IMR-90 (cell line): ENCODE measurements at regions not wholly inside any gene's neighbourhood (a gene's known extent, or its start where the extent isn't known, plus 50 kb on each side); places are given as distances from the start of the nearest gene placed in this dataset.

Experiments used
- ATAC-seq: fragments of 200-7000 bp; cut with Tn5 transposase; 2 replicates; pipeline ENCODE4 v1.9.1; 2020; ENCODE audit warnings: low read depth, mild to moderate bottlenecking, moderate library complexity
- BruUV-seq: library from RNA; stranded (reverse); fragments of 400-500 nt; replicated peaks from 2 replicates; lab custom pipeline; 2021; lab: Mats Ljungman, UMichigan
- CTCF ChIA-PET: fragments of 300-600 bp; formaldehyde crosslinking; extraction: SDS; loops from one replicate; lab custom pipeline; 2021; ENCODE audit warnings: antibody characterized with exemption; lab: Yijun Ruan, JAX
- POLR2A ChIA-PET: fragments of 300-600 bp; sonication (Branson Sonifier 250); formaldehyde crosslinking; loops from one replicate; lab custom pipeline; 2022; ENCODE audit warnings: antibody characterized with exemption; ENCODE audit not compliant: unreplicated experiment; lab: Charles Lee
- DNase-seq: peaks from one replicate; pipeline ENCODE4 v3.0.0; 2013
- H2AFZ ChIP-seq: replicated peaks from 2 replicates; pipeline ENCODE3; 2013; ENCODE audit warnings: low read length, mild to moderate bottlenecking; ENCODE audit not compliant: poor library complexity
- H2AK5ac ChIP-seq: 2 replicates; pipeline ENCODE4 v1.6.1; 2013; ENCODE audit warnings: low read depth, low read length, inconsistent platforms
- H2AK9ac ChIP-seq: replicated peaks from 2 replicates; pipeline ENCODE3; 2013; ENCODE audit warnings: mild to moderate bottlenecking, low read depth, low read length, moderate library complexity; ENCODE audit not compliant: poor library complexity
- H2BK120ac ChIP-seq: 2 replicates; pipeline ENCODE4 v1.6.1; 2013; ENCODE audit warnings: low read depth, low read length, inconsistent platforms
- H2BK15ac ChIP-seq: 3 replicates; pipeline ENCODE4 v1.6.1; 2013; ENCODE audit warnings: low read depth, low read length, inconsistent platforms
- H2BK20ac ChIP-seq: 2 replicates; pipeline ENCODE4 v1.6.1; 2013; ENCODE audit warnings: low read depth, mild to moderate bottlenecking, inconsistent platforms, low read length, moderate library complexity
- H2BK5ac ChIP-seq: 2 replicates; pipeline ENCODE4 v1.6.1; 2013; ENCODE audit warnings: mild to moderate bottlenecking, low read depth, low read length, inconsistent platforms; ENCODE audit not compliant: poor library complexity, severe bottlenecking
- H3K14ac ChIP-seq: replicated peaks from 2 replicates; pipeline ENCODE4 v1.6.1; 2013; ENCODE audit warnings: low read depth, low read length, inconsistent platforms
- H3K18ac ChIP-seq: 2 replicates; pipeline ENCODE4 v1.6.1; 2013; ENCODE audit warnings: low read depth, low read length, control low read depth
- H3K23ac ChIP-seq: 2 replicates; pipeline ENCODE4 v1.6.1; 2013; ENCODE audit warnings: low read depth, low read length, inconsistent platforms
- H3K27ac ChIP-seq: 2 replicates; pipeline ENCODE4 v1.5.1; 2013; ENCODE audit warnings: mild to moderate bottlenecking, control low read depth, low read length; ENCODE audit not compliant: insufficient read depth
- H3K27me3 ChIP-seq: 2 replicates; pipeline ENCODE4 v1.6.1; 2013; ENCODE audit warnings: low read length; ENCODE audit not compliant: control insufficient read depth, insufficient read depth
- H3K36me3 ChIP-seq: 2 replicates; pipeline ENCODE4 v1.6.1; 2013; ENCODE audit warnings: low read length, mixed read lengths; ENCODE audit not compliant: control insufficient read depth, insufficient read depth
- H3K4ac ChIP-seq: 2 replicates; pipeline ENCODE4 v1.6.1; 2013; ENCODE audit warnings: low read depth, low read length, inconsistent platforms
- H3K4me1 ChIP-seq: 2 replicates; pipeline ENCODE4 v1.6.1; 2013; ENCODE audit warnings: low read length, mixed read lengths; ENCODE audit not compliant: control insufficient read depth, insufficient read depth
- H3K4me2 ChIP-seq: 2 replicates; pipeline ENCODE4 v1.6.1; 2013; ENCODE audit warnings: low read depth, mild to moderate bottlenecking, control low read depth, low read length, moderate library complexity
- H3K4me3 ChIP-seq: 2 replicates; pipeline ENCODE4 v1.5.1; 2013; ENCODE audit warnings: low read depth, mild to moderate bottlenecking, control low read depth, low read length, moderate library complexity; ENCODE audit not compliant: insufficient read depth
- H3K56ac ChIP-seq: 2 replicates; pipeline ENCODE4 v1.6.1; 2013; ENCODE audit warnings: low read length, inconsistent platforms; ENCODE audit not compliant: insufficient read depth; ENCODE audit errors: extremely low read depth
- H3K79me1 ChIP-seq, 2 experiments: 2 replicates each; pipeline ENCODE4 v1.6.1; 2013; ENCODE audit warnings: low read length in 2 of 2, inconsistent platforms in 1 of 2, low read depth in 1 of 2
- H3K9ac ChIP-seq: 2 replicates; pipeline ENCODE4 v1.6.1; 2013; ENCODE audit warnings: low read depth, low read length, control low read depth
- H3K9me1 ChIP-seq: 2 replicates; pipeline ENCODE4 v1.6.1; 2013; ENCODE audit warnings: low read length, inconsistent platforms; ENCODE audit not compliant: insufficient read depth
- H3K9me3 ChIP-seq: 2 replicates; pipeline ENCODE4 v1.6.1; 2013; ENCODE audit warnings: low read length; ENCODE audit not compliant: control insufficient read depth, insufficient read depth
- H4K20me1 ChIP-seq: 2 replicates; pipeline ENCODE4 v1.6.1; 2013; ENCODE audit warnings: low read length, inconsistent platforms; ENCODE audit not compliant: insufficient read depth
- H4K5ac ChIP-seq: 2 replicates; pipeline ENCODE4 v1.6.1; 2013; ENCODE audit warnings: mild to moderate bottlenecking, low read depth, low read length, control low read depth
- H4K8ac ChIP-seq, 2 experiments: 2 replicates each; pipeline ENCODE4 v1.6.1; 2013; ENCODE audit warnings: low read depth in 2 of 2, low read length in 2 of 2, control low read depth in 1 of 2, inconsistent platforms in 1 of 2
- H4K91ac ChIP-seq: 2 replicates; pipeline ENCODE4 v1.6.1; 2013; ENCODE audit warnings: low read depth, low read length, inconsistent platforms; ENCODE audit not compliant: insufficient read depth
- MAZ ChIP-seq: IDR thresholded peaks from 2 replicates; pipeline ENCODE4 v1.6.1; 2012; ENCODE audit warnings: low read depth, mild to moderate bottlenecking, low read length, improper control_type of control experiment, moderate library complexity, borderline replicate concordance
- WGBS, 2 experiments: methylation state at CpG; one replicate each; pipeline versions ENCODE4 v1.1.5 to v1.1.7; 2013; ENCODE audit warnings: missing lambda C conversion rate in 2 of 2; ENCODE audit not compliant: insufficient read length in 1 of 2; ENCODE audit errors: extremely low coverage in 2 of 2; 5-methylcytosine and 5-hydroxymethylcytosine counted together
- dilution Hi-C: fragments of 300-500 bp; cut with HindIII; formaldehyde crosslinking; loops from one replicate; pipeline ENCODE4 v1.14.3; 2018; ENCODE audit warnings: low sequenced_read_pairs; ENCODE audit not compliant: unreplicated experiment
- in situ Hi-C: fragments of 300-500 bp; cut with MboI; formaldehyde crosslinking; loops from 3 replicates; pipeline ENCODE4 v1.14.3; 2019; ENCODE audit warnings: low sequenced_read_pairs, inconsistent platforms, mixed read lengths
- intact Hi-C: fragments of 100-400 bp; cut with micrococcal nuclease; formaldehyde crosslinking; loops from 2 replicates; pipeline ENCODE4 v1.10.0; 2022

DNA sequence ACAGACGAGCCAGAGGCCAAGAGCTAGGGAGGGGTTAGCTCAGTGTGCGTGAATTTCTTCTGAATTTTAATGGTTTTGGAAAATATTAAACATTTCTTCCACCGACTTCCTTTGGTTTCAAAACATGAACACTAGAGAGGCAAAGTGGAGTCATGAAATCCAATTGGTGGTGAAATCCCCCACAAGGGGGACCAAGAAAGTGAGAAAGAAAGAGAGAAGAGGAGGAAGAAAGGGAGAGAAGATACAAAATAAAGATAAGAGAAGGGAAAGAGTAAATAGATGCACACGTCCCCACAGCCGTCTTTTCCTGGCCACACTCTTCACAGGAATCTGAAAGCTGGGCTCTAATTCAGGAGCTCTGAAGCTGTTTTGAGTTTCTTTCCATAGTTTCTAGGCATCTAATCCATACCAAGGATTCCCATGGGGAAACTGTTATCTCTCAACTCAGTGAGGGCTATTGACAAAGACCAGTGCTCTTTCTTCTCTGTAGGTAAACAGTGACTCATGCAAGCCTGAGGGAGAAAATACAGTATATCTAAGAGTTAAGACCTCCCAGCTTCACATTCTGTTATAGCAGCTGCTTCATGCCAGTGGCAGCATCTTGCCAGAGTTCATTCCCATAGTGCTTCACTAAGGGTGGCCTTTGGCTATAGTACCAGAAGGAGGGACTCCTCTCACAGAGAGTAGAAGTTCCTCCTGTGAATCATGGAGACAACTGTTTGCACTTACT lies 115.8 kb upstream of the LIFR start:
- CTCF ChIA-PET, result no interaction called here
- Histone ChIP-seq H3K36me3 (no peaks in the 10 kb centered on the region), H2BK120ac (no peak overlapping the region), H3K4ac (no peak overlapping the region), H2BK20ac (no peak overlapping the region), H3K27me3 (peaks cover 8% of the 10 kb centered on the region; the same call in 1 of the 2 replicates), H2AFZ (no peak overlapping the region), H3K9ac (no peak overlapping the region), H2AK9ac (no peak overlapping the region), H3K56ac (no peak overlapping the region), H2AK5ac (no peak overlapping the region), H2BK5ac (no peak overlapping the region), H3K27ac (no peak overlapping the region), H3K9me3 (no peaks in the 10 kb centered on the region), H4K20me1 (no peaks in the 10 kb centered on the region), H3K4me3 (no peak overlapping the region), H4K91ac (peak overlapping the region; percentile 31; the same call in 1 of the 2 replicates), H3K9me1 (0 out of 2 replicates have a peak, but pooled peaks cover 4% of the 10 kb centered on the region), H3K14ac (no peak overlapping the region), H2BK15ac (no peak overlapping the region), H4K5ac (no peak overlapping the region; the same call in 1 of the 2 replicates), H3K18ac (peak overlapping the region; percentile 46; the same call in 1 of the 2 replicates), H4K8ac (no peak overlapping the region), H3K4me1 (peaks cover 6% of the 10 kb centered on the region; the same call in 1 of the 2 replicates), H3K23ac (no peak overlapping the region), H3K79me1 (no peaks in the 10 kb centered on the region), H3K4me2 (no peak overlapping the region)
- no peak for TF ChIP-seq MAZ
- POLR2A ChIA-PET, result no interaction called here
- peak; percentile 90 for ATAC-seq
- BruUV-seq, result no TSS peak
- DNase-seq, result peak; percentile 56
- intact Hi-C loops, result loop anchor here (2.0 to 5.0 kb wide), 2 partner anchors 120 to 135 kb away; no protein-coding TSS in a partner anchor
- WGBS, 2 experiments, result no CpG with 5 or more reads among the region's 5 CpGs
- in situ Hi-C loops, result no loop called here
- dilution Hi-C loops, result no loop called here
